GDM1 (cell line): ENCODE measurements at regions not wholly inside any gene's neighbourhood (a gene's known extent, or its start where the extent isn't known, plus 50 kb on each side); places are given as distances from the start of the nearest gene placed in this dataset.

Source experiments
- DNase-seq: peaks from one replicate; lab custom pipeline; 2025; lab: John Stamatoyannopoulos, UW

GRCh38 chr2:207257251-207258250 is 91.8 kb upstream of the KLF7 start:
- no peak for DNase-seq

- peak; percentile 11 for DNase-seq
These were observed 92.7 kb upstream of the KLF7 start for GRCh38 chr2:207258263-207258991.

GRCh38 chr2:207260021-207260420 is 94.3 kb upstream of the KLF7 start:
- DNase-seq: no peak

GRCh38 chr2:207260947-207261346 is 95.2 kb upstream of the KLF7 start:
- no peak for DNase-seq

GRCh38 chr2:207264310-207264709 is 98.6 kb upstream of the KLF7 start:
- no peak for DNase-seq

GRCh38 chr2:207265332-207265731 is 99.6 kb upstream of the KLF7 start:
- no peak for DNase-seq

- no peak for DNase-seq
These were observed 100.1 kb upstream of the KLF7 start for GRCh38 chr2:207265869-207266268.

GRCh38 chr2:207266648-207267047 is 100.9 kb upstream of the KLF7 start:
- DNase-seq: no peak

- DNase-seq: no peak
These were observed 103.3 kb upstream of the KLF7 start for GRCh38 chr2:207269038-207269437.

GRCh38 chr2:207274530-207275189 is 108.9 kb upstream of the KLF7 start:
- no peak for DNase-seq

GRCh38 chr2:207275779-207276178 is 110.0 kb upstream of the KLF7 start:
- no peak for DNase-seq

GRCh38 chr2:207276248-207276647 is 110.5 kb upstream of the KLF7 start:
- no peak for DNase-seq

- DNase-seq: no peak
These were observed 111.1 kb upstream of the KLF7 start for GRCh38 chr2:207276858-207277257.

GRCh38 chr2:207279520-207279919 is 113.8 kb upstream of the KLF7 start:
- no peak for DNase-seq

GRCh38 chr2:207281436-207281835 is 115.7 kb upstream of the KLF7 start:
- no peak for DNase-seq

- no peak for DNase-seq
These were observed 117.2 kb upstream of the KLF7 start for GRCh38 chr2:207282916-207283315.

GRCh38 chr2:207283356-207283755 is 117.6 kb upstream of the KLF7 start:
- peak; percentile 54 for DNase-seq

- no peak for DNase-seq
These were observed 119.1 kb upstream of the KLF7 start for GRCh38 chr2:207284556-207285472.

- no peak for DNase-seq
These were observed 119.7 kb upstream of the KLF7 start for GRCh38 chr2:207285473-207285815.

- no peak for DNase-seq
These were observed 120.4 kb upstream of the KLF7 start for GRCh38 chr2:207286106-207286505.

- DNase-seq: no peak
These were observed 122.9 kb upstream of the KLF7 start for GRCh38 chr2:207288628-207289027.
